ENCODE measurements at regions not wholly inside any gene's neighbourhood (a gene's known extent, or its start where the extent isn't known, plus 50 kb on each side); places are given as distances from the start of the nearest gene placed in this dataset.
"Not testable (repeated sequence)": the region's sequence is repeated elsewhere in the genome, so short reads cannot be mapped to it uniquely, and the experiment has no call there.

DNA sequence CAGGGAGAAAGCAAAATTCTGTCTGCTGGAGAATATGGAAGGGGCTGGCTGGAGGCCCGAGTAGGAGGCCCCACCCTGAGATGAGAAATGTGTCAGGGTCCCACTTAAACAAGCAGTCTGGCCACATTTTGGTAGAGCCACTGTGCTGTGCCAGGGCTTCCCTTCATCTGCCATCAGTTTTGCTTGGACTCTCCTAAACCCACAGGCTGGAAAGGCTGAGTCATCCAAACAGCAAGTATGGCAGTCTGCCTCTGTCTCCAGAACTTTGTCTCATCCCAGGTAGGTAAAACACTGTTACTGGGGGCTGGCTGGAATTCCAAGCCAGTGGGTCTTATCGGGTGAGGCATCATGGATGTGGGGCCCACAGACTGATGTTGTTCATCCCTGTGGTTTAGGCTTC lies 1390.6 kb downstream of the UQCRFS1 start:
- no peak for DNase-seq

DNA sequence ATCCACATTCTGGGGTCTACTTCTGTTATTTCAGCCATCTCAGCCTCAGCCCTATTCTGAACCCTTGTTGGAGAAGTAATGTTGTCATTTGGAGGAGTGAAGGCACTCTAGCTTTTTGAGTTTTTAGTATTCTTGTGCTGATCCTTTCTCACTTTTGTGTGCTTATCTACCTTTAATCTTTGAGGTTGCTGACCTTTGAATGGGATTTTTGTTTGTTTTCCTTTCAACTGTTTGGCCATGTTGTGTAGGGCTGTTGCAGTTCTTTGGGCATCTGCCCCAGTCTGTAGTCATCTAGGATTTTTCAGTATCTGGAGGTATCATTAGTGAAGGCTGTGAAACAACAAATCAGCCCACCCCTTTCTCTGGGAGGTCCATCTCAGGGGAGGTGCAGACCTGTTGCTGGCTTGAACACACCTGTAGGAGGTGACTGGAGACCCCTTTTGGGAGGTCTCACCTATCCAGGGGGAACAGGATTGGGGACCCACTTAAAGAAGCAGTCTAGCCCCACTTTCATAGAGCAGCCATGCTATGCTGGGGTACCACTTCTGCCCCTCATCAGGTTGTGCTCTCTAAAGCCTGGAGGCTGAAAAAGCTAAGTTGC lies 1391.4 kb downstream of the UQCRFS1 start:
- no peak for DNase-seq

DNA sequence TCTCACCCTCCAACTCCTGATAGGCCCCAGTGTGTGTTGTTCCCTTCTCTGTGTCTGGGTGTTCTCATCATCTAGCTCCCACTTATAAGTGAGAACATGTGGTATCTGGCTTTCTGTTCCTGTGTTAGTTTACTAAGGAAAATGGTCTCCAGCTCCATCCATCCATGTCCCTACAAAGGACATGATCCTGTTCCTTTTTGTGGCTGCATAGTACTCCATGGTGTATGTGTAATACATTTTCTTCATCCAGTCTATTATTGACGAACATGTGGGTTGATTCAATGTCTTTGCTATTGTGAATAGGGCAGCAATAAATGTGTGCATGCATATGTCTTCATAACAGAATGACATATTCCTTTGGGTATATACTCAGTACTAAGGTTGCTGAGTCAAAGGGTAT lies 1397.0 kb downstream of the UQCRFS1 start:
- DNase-seq = no peak

DNA sequence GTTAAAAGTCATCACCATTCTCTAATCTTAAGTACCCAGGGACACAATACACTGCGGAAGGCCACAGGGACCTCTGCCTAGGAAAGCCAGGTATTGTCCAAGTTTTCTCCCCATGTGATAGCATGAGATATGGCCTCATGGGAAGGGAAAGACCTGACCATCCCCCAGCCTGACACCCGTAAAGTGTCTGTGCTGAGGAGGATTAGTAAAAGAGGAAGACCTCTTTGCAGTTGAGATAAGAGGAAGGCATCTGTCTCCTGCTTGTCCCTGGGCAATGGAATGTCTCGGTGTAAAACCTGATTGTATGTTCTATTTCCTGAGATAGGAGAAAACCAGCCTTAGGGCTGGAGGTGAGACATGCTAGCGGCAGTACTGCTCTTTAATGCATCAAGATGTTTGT lies 1398.1 kb downstream of the UQCRFS1 start:
- DNase-seq = not testable (repeated sequence)

DNA sequence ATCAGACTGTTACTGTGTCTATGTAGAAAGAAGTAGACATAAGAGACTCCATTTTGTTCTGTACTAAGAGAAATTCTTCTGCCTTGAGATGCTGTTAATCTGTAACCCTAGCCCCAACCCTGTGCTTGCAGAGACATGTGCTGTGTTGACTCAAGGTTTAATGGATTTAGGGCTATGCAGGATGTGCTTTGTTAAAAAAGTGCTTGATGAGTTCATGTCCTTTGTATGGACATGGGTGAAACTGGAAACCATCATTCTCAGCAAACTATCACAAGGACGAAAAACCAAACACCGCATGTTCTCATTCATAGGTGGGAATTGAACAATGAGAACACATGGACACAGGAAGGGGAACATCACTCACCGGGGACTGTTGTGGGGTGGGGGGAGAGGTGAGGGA lies 1398.7 kb downstream of the UQCRFS1 start:
- DNase-seq = not testable (repeated sequence)

- no peak for DNase-seq
Measured at GRCh38 chr19:27806471-27807070, 1406.4 kb downstream of the UQCRFS1 start.

GRCh38 chr19:27805848-27806247 lies 1407.1 kb downstream of the UQCRFS1 start:
- no peak for DNase-seq

DNA sequence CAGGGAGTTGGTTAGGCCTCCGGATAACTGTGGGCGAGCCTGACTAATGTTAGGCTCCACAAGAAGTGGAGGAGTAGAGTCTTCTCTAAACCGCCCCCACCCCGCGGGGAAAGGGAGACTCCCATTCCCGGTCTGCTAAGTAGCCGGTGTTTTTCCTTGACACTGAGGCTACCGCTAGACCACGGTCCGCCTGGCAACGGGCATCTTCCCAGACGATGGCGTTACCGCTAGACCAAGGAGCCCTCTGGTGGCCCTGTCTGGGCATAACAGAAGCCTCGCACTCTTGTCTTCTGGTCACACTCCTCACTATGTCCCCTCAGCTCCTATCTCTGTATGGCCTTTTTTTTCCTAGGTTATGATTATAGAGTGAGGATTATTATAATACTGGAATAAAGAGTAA lies 1410.7 kb downstream of the UQCRFS1 start:
- not testable (repeated sequence) for DNase-seq

DNA sequence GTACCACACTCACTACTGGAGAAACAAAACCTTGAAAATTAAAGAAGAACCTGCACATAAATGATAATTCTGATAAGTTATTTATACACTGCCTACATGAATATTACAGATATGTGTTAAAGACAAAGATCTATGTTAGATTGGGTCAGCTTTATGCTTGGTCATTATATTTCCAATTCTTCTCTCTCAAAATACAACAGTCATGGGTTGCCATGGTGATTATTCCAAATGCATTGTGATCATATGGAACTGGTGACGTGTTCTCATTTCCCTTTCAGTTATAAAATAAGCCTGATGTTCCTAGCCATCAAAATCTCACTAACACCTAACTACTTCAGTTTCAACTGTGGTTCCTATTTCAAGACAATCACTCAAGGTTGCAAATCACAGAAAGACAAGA lies 1416.4 kb downstream of the UQCRFS1 start:
- DNase-seq = no peak

DNA sequence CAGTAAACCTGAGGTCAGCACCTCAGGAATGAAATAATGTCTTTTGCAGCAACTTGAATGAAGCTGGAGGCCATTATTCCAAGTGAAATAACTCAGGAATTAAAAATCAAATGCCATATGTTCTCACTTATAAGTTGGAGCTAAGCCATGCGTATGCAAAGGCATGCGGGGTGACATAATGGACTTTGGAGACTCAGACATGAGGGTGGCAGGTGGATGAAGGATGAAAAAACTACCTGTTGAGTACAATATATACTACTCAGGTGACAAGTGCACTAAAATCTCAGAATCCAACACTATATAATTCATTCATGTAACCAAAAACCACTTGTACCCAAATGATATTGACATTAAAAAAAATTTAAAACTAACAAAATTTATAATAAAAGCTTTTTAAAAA lies 1416.9 kb downstream of the UQCRFS1 start:
- no peak for DNase-seq

GRCh38 chr19:27795369-27795768 lies 1417.6 kb downstream of the UQCRFS1 start:
- DNase-seq = no peak

- no peak for DNase-seq
Measured at GRCh38 chr19:27794494-27795042, 1418.4 kb downstream of the UQCRFS1 start.

DNA sequence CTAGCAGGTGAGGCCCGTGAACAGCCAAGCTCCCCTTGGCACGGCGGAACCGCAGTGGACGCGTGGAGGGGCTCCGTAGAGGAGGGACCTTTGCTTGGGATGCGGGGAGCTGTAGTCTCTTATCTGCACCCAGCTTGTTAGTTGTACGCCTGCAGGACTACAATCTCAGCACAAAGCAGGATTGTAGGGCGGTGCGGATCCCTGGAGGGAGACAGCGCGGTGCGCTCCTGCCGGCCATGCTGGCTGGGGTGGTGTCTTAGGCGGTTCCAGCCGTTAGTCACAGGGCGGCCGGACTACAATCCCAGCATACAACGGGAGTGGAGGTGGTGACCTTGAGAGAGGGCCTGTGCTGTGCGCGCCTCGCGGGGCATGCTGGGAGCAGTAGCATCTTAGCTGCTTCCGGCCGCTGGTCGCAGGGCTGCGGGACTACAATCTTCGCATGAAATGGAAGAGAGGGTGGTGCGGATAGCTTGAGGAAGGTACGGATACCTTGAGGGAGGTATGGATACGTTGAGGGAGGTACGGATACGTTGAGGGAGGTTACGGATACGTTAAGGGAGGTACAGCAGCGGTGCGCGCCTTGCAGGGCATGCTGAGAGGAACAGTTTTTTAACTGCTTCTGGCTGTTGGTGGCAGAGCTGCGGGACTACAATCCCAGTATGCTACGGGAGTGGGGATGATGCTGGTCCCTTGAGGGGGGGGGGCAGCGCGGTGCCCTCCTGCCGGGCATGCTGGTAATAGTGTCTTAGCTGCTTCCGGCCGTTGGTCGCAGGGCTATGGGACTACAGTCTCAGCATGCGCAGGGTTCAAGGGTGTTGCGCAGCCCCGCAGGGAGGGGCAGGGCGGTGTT lies 1419.1 kb downstream of the UQCRFS1 start:
- DNase-seq = peak; percentile 89

- peak; percentile 91 for DNase-seq
Measured at GRCh38 chr19:27793128-27793643, 1419.8 kb downstream of the UQCRFS1 start.

DNA sequence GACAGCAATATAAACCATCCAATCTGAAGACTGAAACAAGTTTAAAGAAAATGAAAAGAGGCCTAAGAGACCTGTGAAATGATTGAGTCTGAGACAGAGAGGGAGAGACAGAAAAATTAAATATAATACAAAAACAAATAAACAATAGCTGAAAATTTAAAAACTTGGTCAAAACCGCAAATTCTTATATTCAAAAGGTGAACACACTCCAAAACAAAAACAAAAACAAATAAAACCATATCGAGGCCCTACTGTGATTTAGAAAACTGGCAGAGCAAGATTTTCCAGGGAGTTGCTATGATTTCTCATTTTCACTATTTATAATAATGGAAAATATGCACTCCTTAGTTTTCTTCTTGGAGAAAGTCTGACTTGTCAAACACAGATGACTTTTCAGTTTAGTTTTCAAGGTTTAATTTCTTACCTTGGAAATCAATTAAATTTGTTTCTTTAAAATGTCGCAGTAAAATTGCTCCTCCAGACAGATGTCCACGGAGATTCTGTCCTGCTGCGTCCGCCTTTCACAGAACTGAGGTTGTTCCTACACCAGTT lies 1420.3 kb downstream of the UQCRFS1 start:
- DNase-seq = no peak

GRCh38 chr19:27780367-27781075 lies 1432.4 kb downstream of the UQCRFS1 start:
- DNase-seq = no peak

- no peak for DNase-seq
Measured at GRCh38 chr19:27779954-27780353, 1433.0 kb downstream of the UQCRFS1 start.

GRCh38 chr19:27777726-27778125 lies 1435.2 kb downstream of the UQCRFS1 start:
- no peak for DNase-seq

DNA sequence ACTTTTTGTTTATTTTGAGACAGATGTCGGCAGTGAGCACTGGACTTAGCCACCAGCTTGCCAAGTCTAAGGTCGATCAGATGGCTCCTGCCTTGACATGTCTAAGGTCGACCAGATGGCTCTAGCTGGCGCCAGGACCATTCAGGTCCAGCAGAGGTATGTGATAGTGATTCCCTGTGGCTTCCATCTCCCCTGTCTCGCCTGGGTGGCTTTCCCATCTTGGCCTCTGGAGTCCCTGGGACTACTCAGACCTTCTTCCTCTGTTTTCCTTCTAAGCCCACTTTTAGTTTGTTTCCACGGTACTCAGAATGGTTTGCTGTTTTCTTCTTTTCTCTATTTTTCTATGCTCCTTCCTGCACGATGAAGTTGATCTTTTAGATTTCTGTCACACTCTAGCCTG lies 1435.7 kb downstream of the UQCRFS1 start:
- DNase-seq = no peak

DNA sequence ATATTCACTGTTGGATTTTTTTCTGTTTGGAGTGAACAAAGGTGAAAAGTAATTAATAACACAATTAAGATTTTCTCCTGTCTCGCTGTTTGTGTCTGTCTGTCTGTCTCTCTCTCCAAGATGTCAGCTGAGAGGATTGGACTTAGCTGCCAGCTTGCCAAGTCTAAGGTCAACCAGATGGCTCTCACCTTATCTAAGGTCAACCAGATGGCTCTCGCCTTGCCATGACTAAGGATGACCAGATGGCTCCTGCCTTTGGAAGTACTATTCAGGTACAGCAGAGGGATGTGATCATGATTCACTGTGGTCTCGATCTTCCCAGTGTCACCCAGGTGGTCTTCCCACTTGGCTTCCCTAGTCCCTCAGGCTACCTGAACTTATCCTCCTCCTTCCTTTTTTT lies 1436.4 kb downstream of the UQCRFS1 start:
- DNase-seq = no peak

GRCh38 chr19:27776020-27776419 lies 1436.9 kb downstream of the UQCRFS1 start:
- DNase-seq = no peak

- DNase-seq = no peak
Measured at GRCh38 chr19:27775395-27775794, 1437.6 kb downstream of the UQCRFS1 start.

- DNase-seq = no peak
Measured at GRCh38 chr19:27774827-27775226, 1438.1 kb downstream of the UQCRFS1 start.
